GM06990 (cell line): ENCODE measurements at regions not wholly inside any gene's neighbourhood (a gene's known extent, or its start where the extent isn't known, plus 50 kb on each side); places are given as distances from the start of the nearest gene placed in this dataset.

Source experiments
- DNase-seq: peaks from one replicate; pipeline ENCODE4 v3.0.0-alpha.2; 2011; ENCODE audit not compliant: insufficient read length; ENCODE audit errors: extremely low read depth
- H3K27me3 ChIP-seq: replicated peaks from 2 replicates; pipeline ENCODE4 v1.6.0; 2011; ENCODE audit warnings: low read length; ENCODE audit not compliant: control insufficient read depth, insufficient read depth
- H3K36me3 ChIP-seq: 2 replicates; pipeline ENCODE4 v1.5.1; 2011; ENCODE audit warnings: low read length; ENCODE audit not compliant: control insufficient read depth, insufficient read depth
- H3K4me3 ChIP-seq: replicated peaks from 2 replicates; pipeline ENCODE4 v1.5.1; 2011; ENCODE audit warnings: low read depth, mild to moderate bottlenecking, control low read depth, low read length
- TF ChIP-seq, protein P1 (sequence below): IDR thresholded peaks from 2 replicates; pipeline ENCODE4 v1.5.1; 2011; ENCODE audit warnings: low read length, control low read depth, mild to moderate bottlenecking, inconsistent platforms; ENCODE audit not compliant: insufficient read depth, poor library complexity, severe bottlenecking

DNA sequence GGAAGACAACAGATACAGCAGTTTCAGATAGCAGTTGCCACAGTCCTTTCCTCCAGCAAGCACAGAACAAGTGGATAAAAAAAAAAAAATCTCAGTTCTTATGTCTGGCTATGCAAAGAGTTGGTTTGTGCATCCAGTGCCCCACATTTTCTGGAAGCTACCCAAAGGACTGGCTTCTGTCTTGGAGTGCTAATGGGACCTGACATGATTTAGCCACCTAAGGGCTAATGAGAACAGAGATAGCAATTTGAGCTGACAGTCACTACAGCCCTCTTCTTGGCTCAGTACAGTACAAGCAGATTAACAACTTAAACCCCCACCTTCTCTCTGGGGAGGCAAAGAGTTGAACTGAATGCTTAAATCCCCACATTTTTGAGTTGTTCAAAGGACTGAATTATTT is 976.8 kb downstream of the TBC1D32 start:
- no peak for DNase-seq
- TF ChIP-seq, protein P1, sequence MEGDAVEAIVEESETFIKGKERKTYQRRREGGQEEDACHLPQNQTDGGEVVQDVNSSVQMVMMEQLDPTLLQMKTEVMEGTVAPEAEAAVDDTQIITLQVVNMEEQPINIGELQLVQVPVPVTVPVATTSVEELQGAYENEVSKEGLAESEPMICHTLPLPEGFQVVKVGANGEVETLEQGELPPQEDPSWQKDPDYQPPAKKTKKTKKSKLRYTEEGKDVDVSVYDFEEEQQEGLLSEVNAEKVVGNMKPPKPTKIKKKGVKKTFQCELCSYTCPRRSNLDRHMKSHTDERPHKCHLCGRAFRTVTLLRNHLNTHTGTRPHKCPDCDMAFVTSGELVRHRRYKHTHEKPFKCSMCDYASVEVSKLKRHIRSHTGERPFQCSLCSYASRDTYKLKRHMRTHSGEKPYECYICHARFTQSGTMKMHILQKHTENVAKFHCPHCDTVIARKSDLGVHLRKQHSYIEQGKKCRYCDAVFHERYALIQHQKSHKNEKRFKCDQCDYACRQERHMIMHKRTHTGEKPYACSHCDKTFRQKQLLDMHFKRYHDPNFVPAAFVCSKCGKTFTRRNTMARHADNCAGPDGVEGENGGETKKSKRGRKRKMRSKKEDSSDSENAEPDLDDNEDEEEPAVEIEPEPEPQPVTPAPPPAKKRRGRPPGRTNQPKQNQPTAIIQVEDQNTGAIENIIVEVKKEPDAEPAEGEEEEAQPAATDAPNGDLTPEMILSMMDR, result no peak
- Histone ChIP-seq H3K36me3 (no peaks in the 10 kb centered on the region), H3K4me3 (no peak overlapping the region), H3K27me3 (no peaks in the 10 kb centered on the region)

DNA sequence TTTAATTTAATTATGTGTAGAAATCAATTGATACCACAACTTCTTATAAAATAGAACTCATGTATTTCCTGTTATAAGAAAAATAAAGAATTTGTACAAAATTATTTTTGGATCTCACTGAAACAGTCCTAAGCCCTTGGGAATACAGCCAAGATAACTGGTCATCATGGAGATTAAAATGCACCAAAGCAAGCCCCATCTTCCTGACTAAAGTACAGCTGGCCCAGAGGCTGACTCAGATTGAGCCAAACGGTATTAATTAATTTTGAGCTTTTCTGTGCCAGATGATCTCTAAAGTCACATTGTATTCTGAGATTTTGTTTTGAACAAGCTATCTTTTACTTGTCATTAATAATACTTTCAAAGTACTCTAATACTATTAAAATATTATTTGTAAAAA is 978.5 kb downstream of the TBC1D32 start:
- no peak overlapping the region for H3K4me3 ChIP-seq
- no peak for DNase-seq
- TF ChIP-seq, protein P1, result no peak
- no peaks in the 10 kb centered on the region for H3K27me3 ChIP-seq
- H3K36me3 ChIP-seq, result no peaks in the 10 kb centered on the region

DNA sequence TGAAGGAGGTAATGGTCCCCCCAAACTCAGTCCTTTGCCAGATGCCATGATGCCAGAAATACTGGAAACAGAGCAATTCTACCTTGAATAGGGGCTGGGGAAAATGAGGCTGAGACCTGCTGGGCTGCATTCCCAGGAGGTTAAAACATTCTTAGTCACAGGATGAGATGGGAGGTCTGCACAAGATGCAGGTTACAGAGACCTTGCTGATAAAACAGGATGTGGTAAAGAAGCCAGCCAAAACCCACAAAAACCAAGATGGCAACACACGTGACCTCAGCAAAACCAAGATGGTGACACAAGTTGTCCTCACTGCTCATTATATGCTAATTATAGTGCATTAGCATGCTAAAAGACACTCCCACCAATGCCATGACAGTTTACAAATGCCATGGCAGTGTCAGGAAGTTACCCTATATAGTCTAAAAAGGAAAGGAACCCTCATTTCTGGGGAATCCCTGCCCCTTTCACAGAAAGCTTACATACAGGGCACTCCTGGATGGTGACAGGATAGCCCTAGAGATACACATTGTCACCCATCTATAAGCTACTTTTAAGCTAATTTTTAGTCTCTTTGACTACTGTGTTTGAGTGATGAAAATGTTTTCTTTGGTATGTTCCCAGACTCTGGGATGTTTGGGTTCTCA is 979.7 kb downstream of the TBC1D32 start:
- TF ChIP-seq, protein P1, result no peak
- DNase-seq, result no peak
- no peak overlapping the region for H3K4me3 ChIP-seq
- no peaks in the 10 kb centered on the region for H3K27me3 ChIP-seq
- H3K36me3 ChIP-seq, result no peaks in the 10 kb centered on the region

DNA sequence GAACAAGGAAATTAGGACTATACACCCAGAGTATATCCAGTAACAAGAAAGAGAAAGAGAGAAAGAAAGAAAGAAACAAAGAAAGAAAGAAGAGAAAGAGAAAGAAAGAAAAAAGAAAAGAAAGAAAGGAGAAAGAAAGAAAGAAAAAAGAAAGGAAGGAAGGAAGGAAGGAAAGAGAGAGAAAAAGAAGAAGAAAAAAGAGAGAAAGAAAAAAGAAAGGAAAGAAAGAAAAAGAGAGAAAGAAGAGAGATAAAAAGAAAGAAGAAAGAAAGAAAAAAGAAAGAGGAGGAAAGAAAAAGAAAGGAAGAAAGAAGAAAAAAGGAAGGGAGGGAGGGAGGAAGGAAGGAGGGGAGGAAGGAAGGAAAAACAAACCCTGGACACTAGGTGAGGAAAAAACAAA is 981.8 kb downstream of the TBC1D32 start:
- no peaks in the 10 kb centered on the region for H3K36me3 ChIP-seq
- no peaks in the 10 kb centered on the region for H3K27me3 ChIP-seq
- TF ChIP-seq, protein P1, result no peak
- H3K4me3 ChIP-seq, result no peak overlapping the region
- no peak for DNase-seq

DNA sequence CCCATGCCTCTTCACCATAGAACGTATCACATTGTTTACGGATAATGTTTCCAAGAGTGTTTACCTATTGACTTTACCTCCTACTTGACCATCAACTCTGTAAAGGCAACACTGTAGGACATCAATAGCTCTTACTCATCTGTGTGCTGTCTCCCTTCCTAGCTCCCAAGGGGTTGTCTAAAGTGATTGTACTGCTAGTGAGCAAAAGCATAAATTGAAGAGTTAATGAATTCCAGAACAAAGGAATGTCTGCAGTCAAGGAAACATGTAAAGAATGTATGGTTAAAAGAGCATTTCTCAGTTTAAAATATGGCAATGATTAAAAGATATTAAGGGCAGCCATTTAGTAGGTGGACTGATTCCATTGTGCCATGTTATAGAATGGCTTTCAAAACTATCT is 985.4 kb downstream of the TBC1D32 start:
- Histone ChIP-seq H3K36me3 (no peaks in the 10 kb centered on the region), H3K27me3 (no peaks in the 10 kb centered on the region), H3K4me3 (no peak overlapping the region)
- no peak for DNase-seq
- TF ChIP-seq, protein P1, result no peak

DNA sequence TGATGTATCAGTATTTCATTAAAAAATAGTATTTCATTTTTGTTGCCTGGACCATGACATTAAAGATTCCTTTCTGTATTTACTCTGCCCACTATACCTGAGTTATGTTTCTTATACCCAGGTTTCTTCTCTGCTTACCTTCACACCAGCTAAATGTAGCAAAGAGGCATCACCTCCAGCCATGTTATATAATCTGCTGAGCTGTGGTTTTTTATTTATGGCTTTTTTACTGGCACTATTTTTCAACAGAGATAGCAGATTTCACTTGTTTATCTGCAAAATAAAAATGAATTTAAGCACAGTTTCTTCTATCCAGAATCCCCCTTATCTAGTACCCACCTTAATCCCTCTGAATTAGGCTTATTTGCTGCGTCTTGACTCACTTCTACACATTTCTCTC is 979.0 kb upstream of the MAN1A1 start:
- H3K27me3 ChIP-seq, result no peaks in the 10 kb centered on the region
- TF ChIP-seq, protein P1, result no peak
- H3K4me3 ChIP-seq, result no peak overlapping the region
- no peaks in the 10 kb centered on the region for H3K36me3 ChIP-seq
- no peak for DNase-seq
